OCI-LY3 (cell line): ENCODE measurements at regions not wholly inside any gene's neighbourhood (a gene's known extent, or its start where the extent isn't known, plus 50 kb on each side); places are given as distances from the start of the nearest gene placed in this dataset.

Experiments
- H2AFZ ChIP-seq: fragments of 200-600, 300-600 bp; shearing (Covaris generic); 2 replicates; pipeline ENCODE4 v1.6.0; 2014; ENCODE audit warnings: antibody characterized with exemption, low read depth, low read length
- H3K27ac ChIP-seq: fragments of 200-600, 300-600 bp; sonication (generic); 2 replicates; pipeline ENCODE4 v1.5.1; 2014; ENCODE audit warnings: mild to moderate bottlenecking, low read length, moderate library complexity, mixed read lengths
- H3K27me3 ChIP-seq: fragments of 200-600, 300-600 bp; sonication (generic); 2 replicates; pipeline ENCODE4 v1.6.1; 2014; ENCODE audit warnings: low read depth, low read length, mixed read lengths
- H3K36me3 ChIP-seq: fragments of 200-600, 300-600 bp; sonication (generic); replicated peaks from 2 replicates; pipeline ENCODE3; 2014; ENCODE audit warnings: low read depth, low read length, mixed read lengths
- H3K4me1 ChIP-seq: fragments of 300-600, 200-600 bp; sonication (generic); 2 replicates; pipeline ENCODE4 v1.6.1; 2014; ENCODE audit warnings: low read length, mixed read lengths
- H3K4me2 ChIP-seq: fragments of 200-600, 300-600 bp; sonication (generic); 2 replicates; pipeline ENCODE4 v1.6.1; 2014; ENCODE audit warnings: low read length, mixed read lengths
- H3K4me3 ChIP-seq: fragments of 300-600, 200-600 bp; sonication (generic); 2 replicates; pipeline ENCODE4 v1.5.1; 2014; ENCODE audit warnings: antibody characterized with exemption, mild to moderate bottlenecking, low read length, moderate library complexity
- H3K79me2 ChIP-seq: fragments of 300-600, 200-600 bp; shearing (Covaris generic); 2 replicates; pipeline ENCODE4 v1.6.1; 2014; ENCODE audit warnings: mild to moderate bottlenecking, low read length, mixed read lengths
- H3K9ac ChIP-seq: fragments of 300-600, 200-600 bp; shearing (Covaris generic); 2 replicates; pipeline ENCODE4 v1.6.0; 2014; ENCODE audit warnings: mild to moderate bottlenecking, low read length, moderate library complexity
- H3K9me3 ChIP-seq: fragments of 200-600, 300-600 bp; shearing (Covaris generic); 2 replicates; pipeline ENCODE4 v1.6.1; 2014; ENCODE audit warnings: low read length, mixed read lengths; ENCODE audit not compliant: insufficient read depth
- H4K20me1 ChIP-seq: fragments of 200-600, 300-600 bp; sonication (generic); 2 replicates; pipeline ENCODE4 v1.6.1; 2016; ENCODE audit warnings: low read length, mixed read lengths; ENCODE audit not compliant: insufficient read depth
- CTCF ChIP-seq: fragments of 200-600, 300-600 bp; sonication (generic); IDR thresholded peaks from 2 replicates; pipeline ENCODE4 v1.5.1; 2014; ENCODE audit warnings: antibody characterized with exemption, low read length, low read depth
- EZH2phosphoT487 ChIP-seq: fragments of 200-600 bp; shearing (Covaris generic); IDR thresholded peaks from 2 replicates; pipeline ENCODE4 v1.6.1; 2018; ENCODE audit warnings: antibody characterized with exemption, mixed run types, low read depth

- TF ChIP-seq CTCF = no peak
- TF ChIP-seq EZH2phosphoT487 = no peak
- Histone ChIP-seq H3K79me2 (no peaks in the 10 kb centered on the region), H2AFZ (no peak overlapping the region), H4K20me1 (no peaks in the 10 kb centered on the region), H3K36me3 (no peaks in the 10 kb centered on the region), H3K4me1 (no peaks in the 10 kb centered on the region), H3K4me2 (no peak overlapping the region), H3K4me3 (no peak overlapping the region), H3K9me3 (no peaks in the 10 kb centered on the region), H3K27ac (no peak overlapping the region), H3K27me3 (no peaks in the 10 kb centered on the region), H3K9ac (no peak overlapping the region)
These were observed 317.3 kb upstream of the NECTIN3 start for GRCh38 chr3:110754212-110754916.

- Histone ChIP-seq H3K79me2 (no peaks in the 10 kb centered on the region), H3K4me2 (no peak overlapping the region), H3K36me3 (no peaks in the 10 kb centered on the region)
These were observed 316.3 kb upstream of the NECTIN3 start for GRCh38 chr3:110755345-110755744.

GRCh38 chr3:110756705-110757104 is 314.9 kb upstream of the NECTIN3 start:
- Histone ChIP-seq H3K4me1 (no peaks in the 10 kb centered on the region), H4K20me1 (no peaks in the 10 kb centered on the region), H3K4me2 (no peak overlapping the region), H3K4me3 (no peak overlapping the region), H3K27ac (no peak overlapping the region), H2AFZ (no peak overlapping the region), H3K27me3 (no peaks in the 10 kb centered on the region), H3K9ac (no peak overlapping the region), H3K36me3 (no peaks in the 10 kb centered on the region), H3K9me3 (no peaks in the 10 kb centered on the region), H3K79me2 (no peaks in the 10 kb centered on the region)
- no peak for TF ChIP-seq EZH2phosphoT487
- TF ChIP-seq CTCF = no peak

More at GRCh38 chr3:110755345-110755744, 316.3 kb upstream of the NECTIN3 start:
- TF ChIP-seq EZH2phosphoT487 = no peak
- TF ChIP-seq CTCF = no peak
- no peaks in the 10 kb centered on the region for H3K27me3 ChIP-seq
- H2AFZ ChIP-seq = no peak overlapping the region
- H4K20me1 ChIP-seq = no peaks in the 10 kb centered on the region
- no peaks in the 10 kb centered on the region for H3K4me1 ChIP-seq
- no peaks in the 10 kb centered on the region for H3K9me3 ChIP-seq
- no peak overlapping the region for H3K27ac ChIP-seq
- H3K4me3 ChIP-seq = no peak overlapping the region
- no peak overlapping the region for H3K9ac ChIP-seq

GRCh38 chr3:110758208-110758607 is 313.4 kb upstream of the NECTIN3 start:
- TF ChIP-seq EZH2phosphoT487 (no peak), CTCF (no peak)
- Histone ChIP-seq H3K9ac (no peak overlapping the region), H3K27ac (no peak overlapping the region), H2AFZ (no peak overlapping the region), H3K4me3 (no peak overlapping the region), H3K36me3 (no peaks in the 10 kb centered on the region), H4K20me1 (no peaks in the 10 kb centered on the region), H3K4me1 (no peaks in the 10 kb centered on the region), H3K27me3 (no peaks in the 10 kb centered on the region), H3K79me2 (no peaks in the 10 kb centered on the region), H3K4me2 (no peak overlapping the region), H3K9me3 (no peaks in the 10 kb centered on the region)
